ENCODE measurements at regions not wholly inside any gene's neighbourhood (a gene's known extent, or its start where the extent isn't known, plus 50 kb on each side); places are given as distances from the start of the nearest gene placed in this dataset.

GRCh38 chr3:20319551-20319950 lies 133.5 kb upstream of the SGO1 start:
- Histone ChIP-seq H3K27me3 (ENCODE audit: insufficient read depth, low read length) (no peaks in the 10 kb centered on the region), H3K4me1 (ENCODE audit: control insufficient read depth in 1 of 2, insufficient read depth in 2 of 2, low read length in 2 of 2) (peaks cover 2 to 10% of the 10 kb centered on the region in 2 experiments), H4K8ac (ENCODE audit: low read depth, low read length) (no peak overlapping the region), H4K12ac (ENCODE audit: low read depth, low read length) (no peak overlapping the region), H3K23ac (ENCODE audit: low read length) (no peak overlapping the region), H2BK5ac (ENCODE audit: low read depth, low read length, poor library complexity) (no peak overlapping the region), H2AK5ac (ENCODE audit: low read length) (no peak overlapping the region), H3K36me3 (ENCODE audit: control insufficient read depth in 1 of 2, insufficient read depth in 2 of 2, low read length in 2 of 2) (no peaks in the 10 kb centered on the region), H3K4me2 (ENCODE audit: low read length) (no peak overlapping the region), H3K27ac (ENCODE audit: low read depth, low read length) (peak overlapping the region; percentile 19), H2BK120ac (ENCODE audit: insufficient read depth, low read length, poor library complexity) (no peak overlapping the region), H3K4me3 (ENCODE audit: low read depth, low read length) (no peak overlapping the region), H3K9ac (ENCODE audit: low read length) (no peak overlapping the region), H2BK12ac (ENCODE audit: low read length) (no peak overlapping the region), H2AFZ (ENCODE audit: insufficient read depth, low read length, poor library complexity) (no peak overlapping the region), H4K91ac (ENCODE audit: low read depth, low read length) (no peak overlapping the region), H3K9me3 (ENCODE audit: insufficient read depth, low read depth, low read length) (no peaks in the 10 kb centered on the region), H3K14ac (ENCODE audit: low read length) (no peak overlapping the region), H3K79me1 (ENCODE audit: low read length) (peaks cover 7% of the 10 kb centered on the region), H3K79me2 (ENCODE audit: control insufficient read depth, insufficient read depth, low read length, poor library complexity) (no peaks in the 10 kb centered on the region), H3K4ac (ENCODE audit: low read depth, low read length) (no peak overlapping the region), H3K18ac (ENCODE audit: low read length) (no peak overlapping the region)
- DNase-seq, result no peak

DNA sequence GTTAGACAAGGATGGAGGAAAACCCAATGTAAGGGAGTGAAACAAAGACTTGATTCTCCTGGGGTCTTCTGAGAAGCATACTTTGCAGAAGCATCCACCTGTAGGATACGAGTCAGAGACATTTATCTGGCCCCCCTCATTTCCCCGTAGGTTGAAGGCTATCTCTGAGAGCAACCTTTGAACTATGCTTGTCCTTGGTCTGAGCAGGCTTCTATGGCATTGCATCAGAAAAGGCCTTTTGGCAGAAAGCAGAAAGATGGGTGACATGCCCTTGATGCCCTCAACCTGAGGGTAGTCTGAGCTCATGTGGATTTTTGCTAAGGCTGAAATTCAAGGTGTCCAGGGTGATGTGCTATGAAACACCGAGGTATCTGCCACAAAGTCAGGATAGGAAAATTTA lies 131.6 kb upstream of the SGO1 start:
- no CpG with 5 or more reads among the region's 3 CpGs for WGBS (ENCODE audit: extremely low coverage, insufficient coverage, insufficient read length)
- H2BK5ac ChIP-seq (ENCODE audit: low read depth, low read length, poor library complexity), result no peak overlapping the region
- H3K79me1 ChIP-seq (ENCODE audit: low read length), result peaks cover 2% of the 10 kb centered on the region

GRCh38 chr3:20316238-20316637 lies 130.2 kb upstream of the SGO1 start:
- H3K9ac ChIP-seq (ENCODE audit: low read length), result no peak overlapping the region
- H3K36me3 ChIP-seq (ENCODE audit: control insufficient read depth in 1 of 2, insufficient read depth in 2 of 2, low read length in 2 of 2), result no peaks in the 10 kb centered on the region
- no peak overlapping the region for H2BK12ac ChIP-seq (ENCODE audit: low read length)
- no peak overlapping the region for H3K23ac ChIP-seq (ENCODE audit: low read length)
- no peak overlapping the region for H4K12ac ChIP-seq (ENCODE audit: low read depth, low read length)
- H3K27me3 ChIP-seq (ENCODE audit: insufficient read depth, low read length), result no peaks in the 10 kb centered on the region
- no peaks in the 10 kb centered on the region for H3K79me2 ChIP-seq (ENCODE audit: control insufficient read depth, insufficient read depth, low read length, poor library complexity)
- peaks cover 0 to 3% of the 10 kb centered on the region in 2 experiments for H3K4me1 ChIP-seq (ENCODE audit: control insufficient read depth in 1 of 2, insufficient read depth in 2 of 2, low read length in 2 of 2)
- DNase-seq, result no peak
- no peaks in the 10 kb centered on the region for H3K9me3 ChIP-seq (ENCODE audit: insufficient read depth, low read depth, low read length)
- H4K8ac ChIP-seq (ENCODE audit: low read depth, low read length), result no peak overlapping the region
- H3K79me1 ChIP-seq (ENCODE audit: low read length), result no peaks in the 10 kb centered on the region
- H3K18ac ChIP-seq (ENCODE audit: low read length), result no peak overlapping the region
- no peak overlapping the region for H2BK5ac ChIP-seq (ENCODE audit: low read depth, low read length, poor library complexity)
- no peak overlapping the region for H3K14ac ChIP-seq (ENCODE audit: low read length)
- H2BK120ac ChIP-seq (ENCODE audit: insufficient read depth, low read length, poor library complexity), result no peak overlapping the region
- H3K27ac ChIP-seq (ENCODE audit: low read depth, low read length), result no peak overlapping the region
- H3K4me2 ChIP-seq (ENCODE audit: low read length), result no peak overlapping the region
- H4K91ac ChIP-seq (ENCODE audit: low read depth, low read length), result no peak overlapping the region
- H3K4me3 ChIP-seq (ENCODE audit: low read depth, low read length), result no peak overlapping the region
- WGBS (ENCODE audit: extremely low coverage, insufficient coverage, insufficient read length), result no CpG with 5 or more reads among the region's 1 CpG
- H2AFZ ChIP-seq (ENCODE audit: insufficient read depth, low read length, poor library complexity), result no peak overlapping the region
- H3K4ac ChIP-seq (ENCODE audit: low read depth, low read length), result no peak overlapping the region
- no peak overlapping the region for H2AK5ac ChIP-seq (ENCODE audit: low read length)

More for the DNA sequence above, 131.6 kb upstream of the SGO1 start:
- Histone ChIP-seq H4K91ac (ENCODE audit: low read depth, low read length) (no peak overlapping the region), H3K27ac (ENCODE audit: low read depth, low read length) (no peak overlapping the region), H3K4me3 (ENCODE audit: low read depth, low read length) (no peak overlapping the region), H3K23ac (ENCODE audit: low read length) (no peak overlapping the region), H4K8ac (ENCODE audit: low read depth, low read length) (no peak overlapping the region), H3K9me3 (ENCODE audit: insufficient read depth, low read depth, low read length) (no peaks in the 10 kb centered on the region), H3K18ac (ENCODE audit: low read length) (no peak overlapping the region), H3K4me2 (ENCODE audit: low read length) (no peak overlapping the region), H4K12ac (ENCODE audit: low read depth, low read length) (no peak overlapping the region), H2BK120ac (ENCODE audit: insufficient read depth, low read length, poor library complexity) (no peak overlapping the region), H3K36me3 (ENCODE audit: control insufficient read depth in 1 of 2, insufficient read depth in 2 of 2, low read length in 2 of 2) (no peaks in the 10 kb centered on the region), H3K9ac (ENCODE audit: low read length) (no peak overlapping the region), H3K79me2 (ENCODE audit: control insufficient read depth, insufficient read depth, low read length, poor library complexity) (no peaks in the 10 kb centered on the region), H3K27me3 (ENCODE audit: insufficient read depth, low read length) (no peaks in the 10 kb centered on the region), H3K14ac (ENCODE audit: low read length) (no peak overlapping the region), H3K4me1 (ENCODE audit: control insufficient read depth in 1 of 2, insufficient read depth in 2 of 2, low read length in 2 of 2) (peaks cover 0 to 3% of the 10 kb centered on the region in 2 experiments), H3K4ac (ENCODE audit: low read depth, low read length) (no peak overlapping the region), H2AK5ac (ENCODE audit: low read length) (no peak overlapping the region), H2AFZ (ENCODE audit: insufficient read depth, low read length, poor library complexity) (no peak overlapping the region), H2BK12ac (ENCODE audit: low read length) (no peak overlapping the region)
- DNase-seq, result no peak

DNA sequence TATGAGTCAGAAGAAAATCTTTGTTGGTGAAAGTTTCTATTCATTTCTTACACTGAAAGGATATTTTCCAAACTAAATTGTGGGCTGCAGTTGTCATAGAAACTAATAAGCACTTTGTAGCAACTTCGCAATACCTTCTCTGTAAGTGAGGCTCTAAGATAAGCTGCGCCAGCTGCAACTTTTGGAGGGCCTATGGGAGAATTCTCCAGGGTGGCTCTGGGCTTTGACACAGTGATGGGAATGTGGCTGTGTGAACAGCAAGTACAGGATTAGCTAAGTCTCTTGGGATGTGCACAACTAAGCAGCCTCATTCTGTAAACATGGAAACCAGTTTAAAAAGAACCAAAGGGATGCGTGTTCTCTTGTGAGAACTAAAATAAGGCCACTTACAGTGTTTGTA lies 124.6 kb upstream of the SGO1 start:
- H3K4me2 ChIP-seq (ENCODE audit: low read length), result no peak overlapping the region
- H3K27ac ChIP-seq (ENCODE audit: low read depth, low read length), result no peak overlapping the region
- no peak overlapping the region for H2AFZ ChIP-seq (ENCODE audit: insufficient read depth, low read length, poor library complexity)
- no peak overlapping the region for H3K4me3 ChIP-seq (ENCODE audit: low read depth, low read length)
- no peaks in the 10 kb centered on the region for H3K79me1 ChIP-seq (ENCODE audit: low read length)
- H3K23ac ChIP-seq (ENCODE audit: low read length), result no peak overlapping the region
- no peaks in the 10 kb centered on the region for H3K79me2 ChIP-seq (ENCODE audit: control insufficient read depth, insufficient read depth, low read length, poor library complexity)
- H4K91ac ChIP-seq (ENCODE audit: low read depth, low read length), result no peak overlapping the region
- H2AK5ac ChIP-seq (ENCODE audit: low read length), result no peak overlapping the region
- H3K27me3 ChIP-seq (ENCODE audit: insufficient read depth, low read length), result no peaks in the 10 kb centered on the region
- no peak overlapping the region for H3K14ac ChIP-seq (ENCODE audit: low read length)
- no peaks in the 10 kb centered on the region for H3K9me3 ChIP-seq (ENCODE audit: insufficient read depth, low read depth, low read length)
- no peak overlapping the region for H3K4ac ChIP-seq (ENCODE audit: low read depth, low read length)
- H3K4me1 ChIP-seq (ENCODE audit: control insufficient read depth in 1 of 2, insufficient read depth in 2 of 2, low read length in 2 of 2), result no peaks in the 10 kb centered on the region
- no peak overlapping the region for H2BK12ac ChIP-seq (ENCODE audit: low read length)
- H3K36me3 ChIP-seq (ENCODE audit: control insufficient read depth in 1 of 2, insufficient read depth in 2 of 2, low read length in 2 of 2), result no peaks in the 10 kb centered on the region
- H2BK5ac ChIP-seq (ENCODE audit: low read depth, low read length, poor library complexity), result no peak overlapping the region
- no peak overlapping the region for H3K9ac ChIP-seq (ENCODE audit: low read length)
- no peak overlapping the region for H4K12ac ChIP-seq (ENCODE audit: low read depth, low read length)
- H4K8ac ChIP-seq (ENCODE audit: low read depth, low read length), result no peak overlapping the region
- H2BK120ac ChIP-seq (ENCODE audit: insufficient read depth, low read length, poor library complexity), result no peak overlapping the region
- no peak overlapping the region for H3K18ac ChIP-seq (ENCODE audit: low read length)
- WGBS (ENCODE audit: extremely low coverage, insufficient coverage, insufficient read length), result no CpG with 5 or more reads among the region's 3 CpGs
- peak; percentile 62 to 76 for DNase-seq

DNA sequence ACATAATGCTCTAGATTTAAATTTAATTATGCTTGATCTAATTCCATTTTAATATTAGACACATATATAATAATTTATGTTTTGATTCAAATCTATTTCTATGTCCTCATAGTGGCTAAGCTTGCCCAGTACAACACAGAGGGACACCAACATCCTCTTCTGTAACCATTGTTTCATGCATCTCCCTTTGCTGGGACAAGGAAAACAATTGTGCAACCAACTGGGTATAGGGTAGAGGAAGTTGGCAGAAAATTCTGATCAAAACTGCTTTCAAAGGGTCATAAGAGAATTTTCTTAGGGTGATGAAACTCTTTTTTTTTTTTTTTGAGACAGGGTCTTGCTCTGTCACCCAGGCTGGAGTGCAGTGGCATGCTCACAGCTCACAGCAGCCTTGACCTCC lies 121.4 kb upstream of the SGO1 start:
- Histone ChIP-seq H2BK12ac (ENCODE audit: low read length) (no peak overlapping the region), H3K4me1 (ENCODE audit: control insufficient read depth in 1 of 2, insufficient read depth in 2 of 2, low read length in 2 of 2) (no peaks in the 10 kb centered on the region), H2AK5ac (ENCODE audit: low read length) (no peak overlapping the region), H2AFZ (ENCODE audit: insufficient read depth, low read length, poor library complexity) (no peak overlapping the region), H3K9me3 (ENCODE audit: insufficient read depth, low read depth, low read length) (no peaks in the 10 kb centered on the region), H3K14ac (ENCODE audit: low read length) (no peak overlapping the region), H3K4ac (ENCODE audit: low read depth, low read length) (no peak overlapping the region), H3K27ac (ENCODE audit: low read depth, low read length) (no peak overlapping the region), H3K79me2 (ENCODE audit: control insufficient read depth, insufficient read depth, low read length, poor library complexity) (no peaks in the 10 kb centered on the region), H3K4me2 (ENCODE audit: low read length) (no peak overlapping the region), H2BK5ac (ENCODE audit: low read depth, low read length, poor library complexity) (no peak overlapping the region), H2BK120ac (ENCODE audit: insufficient read depth, low read length, poor library complexity) (no peak overlapping the region), H3K23ac (ENCODE audit: low read length) (no peak overlapping the region), H3K27me3 (ENCODE audit: insufficient read depth, low read length) (no peaks in the 10 kb centered on the region), H3K18ac (ENCODE audit: low read length) (no peak overlapping the region), H3K79me1 (ENCODE audit: low read length) (no peaks in the 10 kb centered on the region), H3K9ac (ENCODE audit: low read length) (no peak overlapping the region), H4K8ac (ENCODE audit: low read depth, low read length) (no peak overlapping the region), H3K36me3 (ENCODE audit: control insufficient read depth in 1 of 2, insufficient read depth in 2 of 2, low read length in 2 of 2) (no peaks in the 10 kb centered on the region), H3K4me3 (ENCODE audit: low read depth, low read length) (no peak overlapping the region), H4K12ac (ENCODE audit: low read depth, low read length) (no peak overlapping the region), H4K91ac (ENCODE audit: low read depth, low read length) (no peak overlapping the region)
- no peak for DNase-seq

Data from trophoblast cell (in vitro differentiated cells and primary cell).